HCT116 (cell line): ENCODE measurements at regions not wholly inside any gene's neighbourhood (a gene's known extent, or its start where the extent isn't known, plus 50 kb on each side); places are given as distances from the start of the nearest gene placed in this dataset.

ENCODE experiments used
- EZH2 ChIP-seq: fragments of 200-600 bp; sonication (generic); IDR thresholded peaks from 2 replicates; pipeline ENCODE4 v1.6.1; 2017; ENCODE audit warnings: antibody characterized with exemption, mixed run types
- EZH2phosphoT487 ChIP-seq: fragments of 200-600 bp; IDR thresholded peaks from 2 replicates; pipeline ENCODE4 v1.6.1; 2018; ENCODE audit warnings: antibody characterized with exemption, borderline replicate concordance
- POLR2A ChIP-seq: IDR thresholded peaks from 2 replicates; pipeline ENCODE4 v1.7.0; 2011; ENCODE audit warnings: borderline replicate concordance; ENCODE audit not compliant: insufficient read depth, insufficient read length; ENCODE audit errors: extremely low read depth
- SIN3A ChIP-seq: IDR thresholded peaks from 2 replicates; pipeline ENCODE4 v1.6.1; 2012; ENCODE audit warnings: low read depth
- SP1 ChIP-seq: IDR thresholded peaks from 2 replicates; pipeline ENCODE4 v1.6.1; 2012; ENCODE audit warnings: low read depth
- SRF ChIP-seq: IDR thresholded peaks from 2 replicates; pipeline ENCODE4 v1.6.1; 2012; ENCODE audit warnings: low read depth
- TF ChIP-seq, protein P1 (sequence below), 3 experiments: fragments of 200-600 bp in 1 of 3; sonication (generic) in 1 of 3; IDR thresholded peaks in 2 of 3; conservative IDR thresholded peaks in 1 of 3; 2 replicates each; pipeline ENCODE4 v1.5.1; 2012 to 2017; ENCODE audit warnings: low read depth in 2 of 3, low read length in 2 of 3, antibody characterized with exemption in 1 of 3, borderline replicate concordance in 1 of 3, control low read depth in 1 of 3, mild to moderate bottlenecking in 1 of 3, mixed read lengths in 1 of 3, mixed run types in 1 of 3, moderate library complexity in 1 of 3; ENCODE audit not compliant: insufficient read depth in 1 of 3
- TF ChIP-seq, protein P2 (sequence below): IDR thresholded peaks from 2 replicates; pipeline ENCODE4 v1.6.1; 2012; ENCODE audit warnings: low read depth

DNA sequence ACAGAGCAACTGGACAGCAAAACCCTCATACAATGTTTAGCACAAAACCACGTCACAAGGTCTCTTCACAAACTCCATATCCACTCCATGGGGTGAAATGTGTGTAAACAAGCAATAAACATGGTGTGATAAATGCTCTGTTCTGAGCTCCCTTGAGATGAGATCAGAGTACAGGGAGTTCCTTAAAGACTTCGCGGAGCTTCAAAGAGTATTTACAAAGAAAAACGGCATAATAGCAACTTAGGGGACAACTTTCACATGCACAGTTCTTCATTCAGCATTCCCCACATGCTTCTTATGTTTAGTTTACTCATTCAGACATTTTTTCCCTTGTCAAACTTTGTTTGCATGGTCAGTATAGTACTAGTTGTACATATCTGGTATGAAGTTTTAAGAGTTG lies 52.5 kb upstream of the SUCLG2 start:
- TF ChIP-seq, protein P1, sequence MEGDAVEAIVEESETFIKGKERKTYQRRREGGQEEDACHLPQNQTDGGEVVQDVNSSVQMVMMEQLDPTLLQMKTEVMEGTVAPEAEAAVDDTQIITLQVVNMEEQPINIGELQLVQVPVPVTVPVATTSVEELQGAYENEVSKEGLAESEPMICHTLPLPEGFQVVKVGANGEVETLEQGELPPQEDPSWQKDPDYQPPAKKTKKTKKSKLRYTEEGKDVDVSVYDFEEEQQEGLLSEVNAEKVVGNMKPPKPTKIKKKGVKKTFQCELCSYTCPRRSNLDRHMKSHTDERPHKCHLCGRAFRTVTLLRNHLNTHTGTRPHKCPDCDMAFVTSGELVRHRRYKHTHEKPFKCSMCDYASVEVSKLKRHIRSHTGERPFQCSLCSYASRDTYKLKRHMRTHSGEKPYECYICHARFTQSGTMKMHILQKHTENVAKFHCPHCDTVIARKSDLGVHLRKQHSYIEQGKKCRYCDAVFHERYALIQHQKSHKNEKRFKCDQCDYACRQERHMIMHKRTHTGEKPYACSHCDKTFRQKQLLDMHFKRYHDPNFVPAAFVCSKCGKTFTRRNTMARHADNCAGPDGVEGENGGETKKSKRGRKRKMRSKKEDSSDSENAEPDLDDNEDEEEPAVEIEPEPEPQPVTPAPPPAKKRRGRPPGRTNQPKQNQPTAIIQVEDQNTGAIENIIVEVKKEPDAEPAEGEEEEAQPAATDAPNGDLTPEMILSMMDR (IDR thresholded peaks at IDR 0.05 in 2 of 3, conservative IDR thresholded peaks at IDR 0.05 in 1 of 3; ENCODE audit: borderline replicate concordance in 1 of 3, insufficient read depth in 1 of 3, low read depth in 2 of 3, low read length in 2 of 3): no peak
- TF ChIP-seq, protein P2, sequence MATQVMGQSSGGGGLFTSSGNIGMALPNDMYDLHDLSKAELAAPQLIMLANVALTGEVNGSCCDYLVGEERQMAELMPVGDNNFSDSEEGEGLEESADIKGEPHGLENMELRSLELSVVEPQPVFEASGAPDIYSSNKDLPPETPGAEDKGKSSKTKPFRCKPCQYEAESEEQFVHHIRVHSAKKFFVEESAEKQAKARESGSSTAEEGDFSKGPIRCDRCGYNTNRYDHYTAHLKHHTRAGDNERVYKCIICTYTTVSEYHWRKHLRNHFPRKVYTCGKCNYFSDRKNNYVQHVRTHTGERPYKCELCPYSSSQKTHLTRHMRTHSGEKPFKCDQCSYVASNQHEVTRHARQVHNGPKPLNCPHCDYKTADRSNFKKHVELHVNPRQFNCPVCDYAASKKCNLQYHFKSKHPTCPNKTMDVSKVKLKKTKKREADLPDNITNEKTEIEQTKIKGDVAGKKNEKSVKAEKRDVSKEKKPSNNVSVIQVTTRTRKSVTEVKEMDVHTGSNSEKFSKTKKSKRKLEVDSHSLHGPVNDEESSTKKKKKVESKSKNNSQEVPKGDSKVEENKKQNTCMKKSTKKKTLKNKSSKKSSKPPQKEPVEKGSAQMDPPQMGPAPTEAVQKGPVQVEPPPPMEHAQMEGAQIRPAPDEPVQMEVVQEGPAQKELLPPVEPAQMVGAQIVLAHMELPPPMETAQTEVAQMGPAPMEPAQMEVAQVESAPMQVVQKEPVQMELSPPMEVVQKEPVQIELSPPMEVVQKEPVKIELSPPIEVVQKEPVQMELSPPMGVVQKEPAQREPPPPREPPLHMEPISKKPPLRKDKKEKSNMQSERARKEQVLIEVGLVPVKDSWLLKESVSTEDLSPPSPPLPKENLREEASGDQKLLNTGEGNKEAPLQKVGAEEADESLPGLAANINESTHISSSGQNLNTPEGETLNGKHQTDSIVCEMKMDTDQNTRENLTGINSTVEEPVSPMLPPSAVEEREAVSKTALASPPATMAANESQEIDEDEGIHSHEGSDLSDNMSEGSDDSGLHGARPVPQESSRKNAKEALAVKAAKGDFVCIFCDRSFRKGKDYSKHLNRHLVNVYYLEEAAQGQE: no peak
- TF ChIP-seq SIN3A (no peak), POLR2A (no peak), EZH2 (no peak), SP1 (no peak), SRF (no peak), EZH2phosphoT487 (no peak)
